Renal cortical epithelial cell (primary cell): ENCODE measurements at regions not wholly inside any gene's neighbourhood (a gene's known extent, or its start where the extent isn't known, plus 50 kb on each side); places are given as distances from the start of the nearest gene placed in this dataset.
"Not testable (repeated sequence)": the region's sequence is repeated elsewhere in the genome, so short reads cannot be mapped to it uniquely, and the experiment has no call there.

Experiments
- DNase-seq: peaks from one replicate; pipeline ENCODE4 v3.0.0-alpha.2; 2011; ENCODE audit warnings: low read depth

DNA sequence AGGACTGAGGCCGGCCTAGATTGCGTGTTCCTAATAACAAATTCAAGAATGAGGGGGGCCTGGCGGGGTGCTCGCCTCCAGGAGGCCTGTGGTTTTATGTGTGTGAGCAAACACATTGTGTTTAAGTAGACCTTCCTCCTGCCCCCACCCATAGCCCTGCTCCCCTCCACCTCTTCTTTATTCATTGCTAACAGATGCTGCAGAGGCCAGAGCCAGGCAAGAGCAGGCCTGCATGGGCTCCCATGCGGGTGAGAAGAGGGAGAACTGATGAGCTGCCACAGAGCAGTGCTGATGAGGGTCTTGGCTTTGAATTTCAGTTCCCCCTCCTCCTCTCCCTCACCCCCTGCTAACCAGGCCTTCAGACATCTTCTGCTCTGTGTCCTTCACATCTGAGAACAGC, 154.6 kb downstream of the OSR1 start:
- DNase-seq, result no peak

DNA sequence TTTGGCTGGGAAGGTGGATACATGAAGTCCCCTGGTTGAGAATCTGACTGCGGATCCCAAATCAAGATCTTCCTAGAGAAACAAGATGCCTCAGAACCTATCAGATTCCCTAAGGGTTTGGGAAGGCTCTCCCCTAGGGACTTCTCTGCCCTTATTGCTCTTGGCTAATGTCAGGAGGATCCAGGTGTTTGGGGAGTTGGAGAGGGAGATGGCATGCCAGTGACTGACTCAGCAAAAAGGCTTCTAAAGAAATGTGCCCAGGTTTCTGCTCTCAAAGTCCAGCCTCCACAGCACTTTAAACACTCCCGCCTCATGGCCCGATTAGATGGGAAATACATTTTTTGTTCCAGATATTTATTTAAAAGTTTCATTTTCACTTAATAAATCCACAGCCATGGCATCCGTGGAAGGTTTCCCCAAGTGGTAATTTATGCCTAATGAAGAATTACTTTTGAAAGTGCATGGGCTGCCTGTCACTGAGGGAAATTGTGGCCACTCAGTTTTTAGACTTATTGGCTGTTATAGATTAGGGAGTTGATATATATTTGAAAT, 156.4 kb downstream of the OSR1 start:
- DNase-seq, result no peak

DNA sequence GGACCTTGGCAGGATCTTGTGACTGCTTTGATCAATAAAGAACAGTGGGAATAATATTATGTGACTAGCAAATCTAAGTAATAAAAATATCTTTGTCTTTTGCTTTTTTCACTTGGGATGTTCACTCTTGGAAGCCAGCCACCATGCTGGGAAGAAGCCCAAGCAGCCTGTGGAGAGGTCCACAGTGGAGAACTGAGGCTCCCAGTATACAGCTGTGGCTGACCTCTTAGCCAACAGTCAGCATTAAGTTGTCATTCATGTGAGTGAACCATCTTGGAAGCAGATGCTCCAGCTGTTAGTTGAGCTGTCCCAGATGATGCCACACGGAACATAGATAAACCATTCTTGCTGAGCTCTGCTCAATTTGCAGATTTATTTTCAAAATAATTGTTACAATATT, 160.0 kb downstream of the OSR1 start:
- no peak for DNase-seq

DNA sequence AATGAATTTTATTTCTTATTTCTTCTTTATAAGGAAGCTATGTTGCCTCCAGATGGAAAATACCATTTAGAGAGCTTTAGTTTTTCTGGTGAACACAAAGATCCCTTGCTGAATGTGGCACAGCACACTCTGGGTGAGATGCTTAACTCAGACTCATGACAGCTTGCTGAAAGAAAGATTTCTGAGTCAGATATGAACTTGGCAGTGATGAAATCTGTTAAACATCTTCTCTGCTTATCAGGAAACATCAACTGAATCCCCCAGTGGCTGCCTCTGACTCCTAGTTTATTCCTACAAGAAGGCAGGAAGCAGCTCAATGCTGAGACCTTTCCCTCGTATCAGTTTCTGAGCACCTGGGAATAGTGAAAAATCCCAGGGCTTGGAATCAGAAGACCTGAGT, 162.8 kb downstream of the OSR1 start:
- DNase-seq, result no peak

DNA sequence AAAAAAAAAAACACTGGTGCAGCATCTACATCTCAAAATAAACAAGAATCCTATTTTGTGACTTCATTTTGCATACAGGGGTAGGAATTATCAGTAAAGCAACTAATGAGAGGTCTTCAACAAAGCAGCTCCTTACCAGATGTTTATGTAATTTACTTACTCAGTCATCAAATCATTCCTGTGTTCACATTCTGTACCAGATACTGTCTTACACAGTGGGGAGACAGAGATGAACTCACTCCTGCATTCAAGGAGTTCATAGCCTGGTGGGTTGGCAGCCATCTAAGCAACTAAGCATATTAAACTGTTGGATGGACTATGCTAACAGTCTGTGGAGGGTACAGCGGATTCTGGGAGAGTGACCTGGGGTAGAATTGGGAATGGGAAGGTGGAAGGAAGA, 169.0 kb downstream of the OSR1 start:
- DNase-seq, result no peak

DNA sequence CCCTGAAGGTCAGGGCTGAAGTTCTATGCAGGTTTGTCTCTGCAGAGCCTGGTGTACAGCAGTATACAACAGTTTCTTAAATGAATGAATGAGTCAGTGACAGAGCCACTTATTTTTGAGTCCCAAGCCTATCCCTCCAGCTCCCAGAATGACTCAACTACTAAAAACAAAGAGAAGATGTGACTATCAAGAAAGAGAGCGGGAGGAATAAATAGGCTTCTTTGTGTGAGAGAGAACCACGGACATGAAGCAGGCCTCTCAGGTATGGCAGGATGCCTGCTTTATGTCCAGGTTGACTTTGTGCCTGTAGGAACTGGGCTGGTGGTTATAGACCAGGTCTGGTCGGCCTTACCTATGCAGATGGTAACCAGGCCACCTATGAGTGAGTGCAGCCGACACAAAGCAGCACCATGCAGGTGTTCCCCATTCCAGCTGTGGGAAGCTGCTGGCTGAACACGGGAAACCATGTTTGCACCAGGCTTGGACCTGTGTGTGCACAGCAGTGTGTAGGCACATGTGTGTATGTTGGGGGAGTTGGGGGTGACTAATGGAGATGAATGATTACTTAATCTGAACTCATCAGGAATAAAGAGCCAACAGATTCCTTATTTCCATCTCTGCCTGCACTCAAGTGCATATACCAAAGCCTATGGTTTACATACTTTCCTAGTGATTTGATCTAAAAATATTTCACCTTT, 171.0 kb downstream of the OSR1 start:
- DNase-seq, result peak; percentile 4

DNA sequence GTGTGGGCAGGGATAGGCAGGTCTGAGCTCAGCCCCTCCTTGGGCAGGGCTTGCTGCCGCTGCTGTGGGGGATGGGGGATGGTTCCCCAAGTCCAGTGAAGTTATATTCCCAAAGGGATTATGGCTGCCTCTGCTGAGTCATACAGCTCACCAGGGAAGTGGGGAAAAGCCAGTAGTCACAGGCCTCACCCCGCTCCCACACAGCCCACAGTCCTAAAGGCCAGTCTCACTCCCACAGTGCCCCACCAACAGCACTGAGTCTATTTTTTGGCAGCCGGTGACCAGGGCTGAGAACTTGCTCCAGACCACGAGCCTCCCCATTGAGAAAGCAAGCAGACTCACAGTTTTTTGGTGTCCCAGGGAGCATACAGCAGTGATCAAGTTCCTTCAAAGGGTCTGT, 173.3 kb downstream of the OSR1 start:
- no peak for DNase-seq

DNA sequence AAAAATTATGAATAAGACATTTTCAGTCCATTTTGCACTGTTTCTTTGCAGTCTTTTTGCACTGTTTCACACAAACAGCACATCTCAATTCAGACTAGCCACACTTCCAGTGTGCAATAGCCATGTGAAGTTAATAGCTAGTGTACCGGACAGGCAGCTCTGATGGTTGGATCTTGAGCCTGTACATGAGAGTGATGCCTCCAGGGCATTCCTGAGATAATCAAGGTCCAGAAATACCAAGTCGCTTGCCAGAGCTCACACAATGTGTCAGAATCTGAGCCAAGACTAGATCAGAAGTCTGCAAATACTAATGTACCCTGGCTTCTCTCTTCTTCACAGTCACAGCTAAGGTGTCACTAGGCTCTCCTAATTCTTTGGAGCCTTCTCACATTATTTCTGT, 180.2 kb downstream of the OSR1 start:
- no peak for DNase-seq

DNA sequence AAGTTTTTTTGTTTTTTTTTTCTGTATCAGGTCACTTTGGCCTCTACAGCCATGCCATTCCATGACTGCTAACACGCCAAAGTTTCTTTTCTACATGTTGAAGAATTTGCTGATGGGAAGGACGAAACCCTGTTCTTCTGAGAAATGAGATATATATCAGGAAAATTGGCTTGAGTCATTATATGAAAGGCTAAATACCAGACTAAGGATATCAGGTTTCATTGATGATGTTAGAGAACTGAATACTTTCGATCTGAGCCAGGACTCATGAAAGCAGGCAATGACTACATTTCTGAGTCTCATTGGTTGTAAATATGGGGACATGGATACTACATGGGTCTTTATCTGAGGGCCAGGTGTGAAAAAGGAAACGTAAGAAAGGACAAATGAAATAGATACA, 181.4 kb downstream of the OSR1 start:
- DNase-seq, result peak; percentile 8

DNA sequence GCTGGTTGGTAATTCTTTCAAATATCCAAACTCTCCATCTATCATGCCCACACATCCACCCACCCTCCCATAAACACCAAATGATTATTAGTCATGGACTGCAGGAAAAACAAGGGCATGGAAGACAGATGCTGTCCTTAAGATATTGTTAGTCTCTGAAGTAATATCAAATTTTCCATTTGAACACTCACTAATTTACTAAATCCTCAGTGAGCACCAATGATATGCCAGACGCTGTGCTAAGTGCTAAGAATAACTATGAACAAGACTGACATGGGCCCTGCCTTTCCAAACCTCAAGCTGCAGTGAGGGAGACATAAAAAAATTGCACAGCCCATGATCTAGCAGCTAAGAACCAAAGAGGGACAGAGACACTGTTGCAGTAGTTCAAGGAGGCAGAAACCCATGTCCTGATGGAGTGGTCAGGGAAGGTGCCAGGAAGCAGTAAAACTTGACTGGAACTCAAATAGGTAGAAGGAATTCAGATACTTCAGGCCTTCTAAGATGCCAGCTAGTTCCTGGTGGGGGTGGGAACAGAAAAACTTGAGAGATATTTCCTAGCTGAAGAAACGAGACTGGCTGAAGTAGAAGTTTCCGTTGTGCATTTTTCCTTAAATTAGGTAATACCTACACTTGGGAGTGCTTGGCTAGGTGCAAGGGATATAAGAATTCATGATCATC, 182.1 kb downstream of the OSR1 start:
- no peak for DNase-seq

DNA sequence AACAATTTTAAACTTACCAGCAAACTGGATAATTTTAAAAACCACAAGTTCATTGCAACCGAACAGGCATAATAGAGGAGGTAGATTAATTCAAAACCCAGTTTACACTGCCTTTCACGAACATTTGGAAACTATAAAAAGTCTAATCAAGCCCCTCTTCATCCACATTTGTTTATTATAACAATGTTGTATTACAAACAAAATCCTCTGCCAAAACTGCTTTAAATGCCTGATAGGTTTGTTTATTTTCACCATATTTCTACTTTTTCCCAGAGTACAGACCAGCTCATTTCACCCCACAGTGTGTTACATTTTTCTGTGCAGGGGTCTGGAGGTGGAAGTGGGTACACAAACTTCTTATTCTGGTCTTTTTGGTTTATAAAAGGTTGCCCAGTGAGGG, 184.2 kb downstream of the OSR1 start:
- no peak for DNase-seq

DNA sequence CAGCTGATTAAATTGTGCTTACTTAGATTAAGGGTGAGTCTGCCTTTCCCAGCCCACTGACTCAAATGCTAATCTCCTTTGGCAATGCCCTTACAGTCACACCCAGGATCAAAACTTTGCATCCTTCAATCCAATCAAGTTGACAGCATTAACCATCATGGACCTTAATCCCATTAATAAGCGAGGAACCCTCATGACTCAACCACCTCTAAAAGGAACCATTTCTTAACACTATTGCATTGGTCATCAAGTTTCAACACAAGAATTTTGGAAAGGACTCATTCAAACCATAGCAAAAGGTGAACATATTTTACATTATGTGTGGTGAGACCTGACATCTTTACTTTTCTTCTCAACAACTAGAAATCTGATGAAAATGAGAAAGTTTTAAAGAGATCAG, 187.0 kb downstream of the OSR1 start:
- DNase-seq, result no peak

DNA sequence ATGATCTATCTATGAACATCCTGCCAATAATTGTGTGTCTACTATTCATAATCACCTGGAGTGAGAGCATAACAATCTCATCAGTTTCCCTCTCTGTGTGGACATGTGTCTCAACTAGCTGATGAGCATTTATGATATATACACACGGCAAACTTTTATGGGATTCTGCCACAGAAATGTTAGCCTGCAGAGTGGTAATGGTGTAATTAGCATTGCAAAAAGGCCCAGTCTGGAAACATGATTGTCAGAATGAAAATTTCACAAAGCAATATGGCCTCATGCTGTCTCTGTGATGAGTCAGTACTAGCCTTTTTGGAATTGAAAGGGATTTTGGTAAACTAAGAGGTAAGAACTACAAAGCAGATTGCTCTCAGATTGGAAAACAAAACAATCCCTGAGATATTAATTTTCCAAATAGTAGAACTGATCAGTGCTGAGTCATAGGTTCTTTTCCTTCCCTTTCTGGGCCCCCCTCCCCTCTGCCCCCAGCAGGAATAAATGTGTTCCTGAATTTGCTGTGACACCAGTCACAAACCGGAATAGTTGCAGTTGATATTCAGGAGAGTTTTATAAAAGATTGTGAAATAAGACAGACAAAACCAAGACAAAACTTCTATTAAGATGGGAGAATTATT, 189.2 kb downstream of the OSR1 start:
- no peak for DNase-seq

DNA sequence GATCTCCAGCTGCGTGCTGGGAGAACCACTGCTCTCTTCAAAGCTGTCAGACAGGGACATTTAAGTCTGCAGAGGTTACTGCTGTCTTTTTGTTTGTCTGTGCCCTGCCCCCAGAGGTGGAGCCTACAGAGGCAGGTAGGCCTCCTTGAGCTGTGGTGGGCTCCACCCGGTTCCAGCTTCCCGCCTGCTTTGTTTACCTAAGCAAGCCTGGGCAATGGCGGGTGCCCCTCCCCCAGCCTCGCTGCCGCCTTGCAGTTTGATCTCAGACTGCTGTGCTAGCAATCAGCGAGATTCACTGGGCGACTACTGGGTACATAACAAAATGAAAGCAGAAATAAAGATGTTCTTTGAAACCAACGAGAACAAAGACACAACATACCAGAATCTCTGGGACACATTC, 194.3 kb downstream of the OSR1 start:
- not testable (repeated sequence) for DNase-seq

DNA sequence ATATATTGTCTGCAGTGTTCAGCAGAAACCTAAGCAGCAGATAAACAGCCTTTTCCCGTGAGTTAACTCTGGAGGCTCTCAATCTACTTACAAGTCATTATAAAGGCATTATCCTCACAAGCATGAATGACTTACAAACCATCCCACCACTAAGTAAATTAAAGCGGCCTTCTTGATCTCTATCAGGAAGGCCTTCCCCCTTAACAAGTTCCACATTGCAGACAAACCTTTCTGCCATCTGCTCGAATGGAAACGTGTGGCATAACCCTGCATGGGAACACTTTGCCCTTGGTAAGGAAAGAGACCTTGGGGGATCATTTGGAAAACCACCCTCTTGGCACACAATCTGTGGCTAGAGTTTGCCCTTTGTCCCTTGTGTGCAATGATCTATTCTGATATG, 199.5 kb downstream of the OSR1 start:
- no peak for DNase-seq

DNA sequence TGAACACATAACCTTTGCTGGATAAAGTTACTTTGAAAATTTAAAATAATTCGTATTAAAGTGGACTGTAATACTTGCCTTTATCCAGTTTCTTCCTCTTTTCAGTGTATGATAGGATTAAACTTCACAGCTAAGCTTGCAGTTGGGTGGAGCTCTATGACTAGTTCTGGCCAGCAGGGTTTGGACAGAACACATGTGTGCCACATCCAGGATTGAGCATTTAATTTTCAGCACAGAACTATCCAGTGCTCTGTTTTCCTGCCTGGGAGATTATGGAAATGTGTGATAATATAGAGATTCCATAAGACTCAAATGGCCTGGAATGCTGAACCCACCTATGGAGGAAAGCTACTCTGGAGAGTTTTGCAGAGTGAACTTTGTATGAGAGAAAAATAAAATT, 200.2 kb downstream of the OSR1 start:
- no peak for DNase-seq

DNA sequence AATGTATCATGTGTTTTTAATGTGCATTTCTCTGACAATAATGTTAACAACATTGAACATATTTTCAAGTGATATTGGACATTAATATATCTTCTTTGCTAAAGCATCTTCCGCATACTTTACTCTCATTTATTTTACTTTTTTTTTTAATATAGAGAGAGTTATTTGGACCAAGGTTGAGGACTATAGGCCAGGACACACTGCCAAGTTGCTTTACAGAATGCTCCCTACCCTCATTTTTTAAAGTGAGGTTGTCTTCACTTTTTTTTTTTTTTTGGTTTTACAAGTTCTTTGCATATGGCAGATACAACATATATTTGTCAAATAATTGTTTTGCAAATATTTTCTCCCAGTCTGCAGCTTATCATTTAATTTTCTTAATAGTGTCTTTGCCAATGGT, 201.8 kb downstream of the OSR1 start:
- DNase-seq, result no peak

DNA sequence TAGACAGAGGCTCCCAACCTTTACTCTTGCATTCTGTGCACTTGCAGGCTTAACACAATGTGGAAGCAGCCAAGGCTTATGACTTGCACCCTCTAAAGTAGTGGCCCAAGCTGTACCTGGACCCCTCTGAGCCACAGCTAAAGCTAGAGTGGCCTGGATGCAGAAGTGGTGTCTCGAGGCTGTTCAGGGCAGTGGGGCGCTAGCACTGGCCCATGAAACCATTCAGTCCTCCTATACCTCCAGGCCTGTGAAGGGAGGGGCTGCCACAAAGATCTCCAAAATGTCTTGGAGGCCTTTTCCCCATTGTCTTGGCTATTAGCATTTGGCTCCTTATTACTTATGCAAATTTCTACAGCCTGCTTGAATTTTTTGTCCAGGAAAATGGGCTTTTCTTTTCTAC, 207.7 kb downstream of the OSR1 start:
- DNase-seq, result no peak

DNA sequence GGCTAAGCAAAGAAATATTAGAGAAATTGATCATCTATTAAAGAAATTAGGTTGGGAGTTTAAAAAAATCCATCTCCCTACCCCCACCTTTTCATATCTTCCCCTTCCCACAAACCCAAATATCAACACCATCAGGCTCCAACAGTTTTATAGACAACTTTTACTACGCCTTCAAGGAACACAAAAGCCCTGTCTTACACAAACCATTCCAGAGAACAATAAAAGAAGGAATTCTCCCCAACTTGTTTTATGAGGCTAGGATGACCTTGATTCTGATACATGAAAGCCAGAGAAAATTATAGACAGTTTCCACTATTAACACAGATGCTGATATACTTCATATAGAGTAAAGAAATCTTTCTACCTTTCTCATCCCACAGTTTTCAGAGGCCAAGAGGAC, 211.6 kb downstream of the OSR1 start:
- no peak for DNase-seq

DNA sequence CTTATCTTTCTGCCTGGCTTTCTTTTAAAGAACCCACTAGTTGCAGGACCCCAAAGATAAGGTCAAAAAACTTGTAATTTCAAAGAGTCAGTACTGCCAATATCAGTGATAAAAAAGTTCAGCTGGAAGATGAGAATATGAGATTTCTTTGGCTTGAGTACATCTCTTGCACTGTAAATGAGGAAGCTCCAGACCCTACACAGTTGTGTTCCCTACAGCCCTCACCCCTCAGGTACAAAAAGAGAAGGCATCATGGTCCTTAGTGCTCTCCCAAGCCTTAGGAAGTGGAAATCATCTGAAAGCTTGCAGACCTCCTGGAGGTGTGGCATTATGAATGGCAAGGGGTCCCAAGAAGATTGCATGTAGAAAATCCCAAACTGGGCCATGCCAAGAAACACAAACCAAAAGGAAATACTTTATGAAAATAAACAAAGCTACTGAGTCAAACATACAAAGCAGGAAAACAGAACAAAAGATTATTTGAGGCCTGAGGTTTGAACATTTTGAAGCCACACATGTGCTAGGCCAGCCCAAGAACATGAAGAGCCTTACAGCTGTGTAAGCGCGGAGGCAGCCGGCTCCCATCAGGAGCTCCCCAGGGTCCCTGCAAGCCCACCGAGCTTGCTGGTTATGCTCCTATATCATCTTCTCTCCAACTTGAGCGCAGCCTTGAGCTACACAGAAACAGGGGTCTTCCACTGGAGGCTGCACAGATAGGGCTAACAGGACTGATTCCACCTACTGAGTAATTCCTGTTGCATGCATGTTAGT, 217.0 kb downstream of the OSR1 start:
- no peak for DNase-seq

DNA sequence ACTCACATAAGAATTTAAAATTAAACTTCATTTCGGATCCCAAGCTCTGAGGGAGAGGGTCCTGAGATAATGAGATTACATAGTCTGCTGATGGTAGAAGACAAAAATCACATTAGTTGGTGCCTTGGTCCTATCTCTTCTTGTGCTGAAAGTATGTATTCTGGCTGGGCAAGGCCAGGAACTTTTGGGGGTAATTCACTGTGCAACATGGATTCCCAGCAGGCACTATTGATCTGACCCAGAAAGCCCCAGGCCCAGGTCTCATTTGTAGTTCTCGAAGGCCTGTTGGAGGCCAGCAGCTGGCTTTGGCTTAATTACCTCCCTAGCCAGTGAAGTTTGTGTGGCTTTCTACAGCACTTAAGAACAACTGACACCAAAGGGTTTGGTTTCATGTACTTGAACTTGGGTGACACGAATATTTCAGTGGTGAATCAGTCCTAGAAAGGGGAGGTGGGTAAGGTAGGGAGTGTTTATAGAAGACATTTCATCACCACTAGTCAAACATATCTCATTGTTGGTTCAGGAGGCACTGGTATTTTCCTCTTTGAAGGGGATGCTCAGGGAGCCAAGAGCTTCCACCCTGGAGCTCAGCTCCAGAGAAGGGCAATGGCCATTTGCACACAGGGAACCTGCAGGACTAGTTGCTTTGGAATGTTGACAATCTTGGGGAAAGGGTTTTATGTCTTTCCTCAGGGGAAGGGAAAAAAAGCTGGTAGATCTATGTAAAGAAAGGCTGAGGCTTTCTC, 217.8 kb downstream of the OSR1 start:
- DNase-seq, result peak; percentile 97

DNA sequence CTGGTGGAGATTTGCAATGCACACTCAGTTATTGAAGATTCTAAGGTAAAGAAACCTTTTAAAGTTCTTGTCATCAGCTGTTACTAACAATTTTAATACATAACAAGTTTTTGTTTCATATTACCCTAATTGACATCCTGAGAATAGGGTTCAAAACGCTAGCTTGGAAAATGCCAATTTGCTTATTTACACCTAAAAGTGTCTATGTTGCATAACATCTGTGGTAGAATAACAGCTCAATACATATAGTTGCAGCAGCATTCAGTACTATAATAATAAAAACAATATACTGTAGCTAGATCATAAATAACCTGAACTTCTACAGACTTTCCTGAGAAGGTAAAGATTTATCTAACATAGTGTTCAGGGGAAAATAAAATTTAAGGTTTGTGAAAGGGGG, 219.0 kb downstream of the OSR1 start:
- DNase-seq, result no peak
